ENCODE measurements at regions not wholly inside any gene's neighbourhood (a gene's known extent, or its start where the extent isn't known, plus 50 kb on each side); places are given as distances from the start of the nearest gene placed in this dataset.

GRCh38 chr20:12700701-12701100 is 308.1 kb upstream of the SPTLC3 start:
- no peaks in the 10 kb centered on the region for H3K4me1 ChIP-seq
- no peaks in the 10 kb centered on the region for H3K27me3 ChIP-seq (ENCODE audit: insufficient read depth in 3 of 3, low read length in 2 of 3)
- no peak for DNase-seq
- no peak for TF ChIP-seq CTCF (IDR thresholded peaks at IDR 0.05)
- ATAC-seq = no peak
- H3K27ac ChIP-seq = no peak overlapping the region
- WGBS, 3 donors = 87 to 90% (median 89%) methylated on average over 9 of the region's 9 CpGs
- no peaks in the 10 kb centered on the region for H3K9me3 ChIP-seq
- H3K4me3 ChIP-seq = no peak overlapping the region
- intact Hi-C loops (cut with DNase I) = no loop called here
- no peaks in the 10 kb centered on the region for H3K36me3 ChIP-seq (ENCODE audit: insufficient read depth in 1 of 2, low read depth in 1 of 2)

- DNase-seq = no peak
- H3K9me3 ChIP-seq = no peaks in the 10 kb centered on the region
- 84 to 88% (median 85%) methylated on average over 1 of the region's 1 CpG for WGBS, 3 donors
- no peak for TF ChIP-seq CTCF (IDR thresholded peaks at IDR 0.05)
- no peaks in the 10 kb centered on the region for H3K36me3 ChIP-seq (ENCODE audit: insufficient read depth in 1 of 2, low read depth in 1 of 2)
- H3K27me3 ChIP-seq (ENCODE audit: insufficient read depth in 3 of 3, low read length in 2 of 3) = no peaks in the 10 kb centered on the region
- H3K4me1 ChIP-seq = no peaks in the 10 kb centered on the region
- H3K4me3 ChIP-seq = no peak overlapping the region
- H3K27ac ChIP-seq = no peak overlapping the region
- no peak for ATAC-seq
- intact Hi-C loops (cut with DNase I) = no loop called here
Measured at GRCh38 chr20:12702312-12702711, 306.5 kb upstream of the SPTLC3 start.

GRCh38 chr20:12715371-12715770 is 293.4 kb upstream of the SPTLC3 start:
- intact Hi-C loops (cut with DNase I) = no loop called here
- WGBS, 3 donors = 79 to 88% (median 83%) methylated on average over 2 of the region's 2 CpGs
- TF ChIP-seq CTCF (IDR thresholded peaks at IDR 0.05) = no peak
- no peaks in the 10 kb centered on the region for H3K36me3 ChIP-seq (ENCODE audit: insufficient read depth in 1 of 2, low read depth in 1 of 2)
- H3K9me3 ChIP-seq = no peaks in the 10 kb centered on the region
- H3K4me3 ChIP-seq = no peak overlapping the region
- H3K27ac ChIP-seq = no peak overlapping the region
- H3K27me3 ChIP-seq (ENCODE audit: insufficient read depth in 3 of 3, low read length in 2 of 3) = no peaks in the 10 kb centered on the region
- DNase-seq = no peak
- no peak for ATAC-seq
- H3K4me1 ChIP-seq = no peaks in the 10 kb centered on the region

GRCh38 chr20:12715991-12716680 is 292.6 kb upstream of the SPTLC3 start:
- intact Hi-C loops (cut with DNase I) = no loop called here
- DNase-seq = no peak
- no peak for ATAC-seq
- no peaks in the 10 kb centered on the region for H3K9me3 ChIP-seq
- H3K27me3 ChIP-seq (ENCODE audit: insufficient read depth in 3 of 3, low read length in 2 of 3) = no peaks in the 10 kb centered on the region
- TF ChIP-seq CTCF (IDR thresholded peaks at IDR 0.05) = no peak
- no peaks in the 10 kb centered on the region for H3K4me1 ChIP-seq
- no peak overlapping the region for H3K27ac ChIP-seq
- WGBS, 3 donors = 56 to 63% (median 57%) methylated on average over 3 of the region's 3 CpGs
- H3K36me3 ChIP-seq (ENCODE audit: insufficient read depth in 1 of 2, low read depth in 1 of 2) = no peaks in the 10 kb centered on the region
- no peak overlapping the region for H3K4me3 ChIP-seq

GRCh38 chr20:12717061-12717460 is 291.7 kb upstream of the SPTLC3 start:
- H3K4me3 ChIP-seq = no peak overlapping the region
- DNase-seq = no peak
- H3K36me3 ChIP-seq (ENCODE audit: insufficient read depth in 1 of 2, low read depth in 1 of 2) = no peaks in the 10 kb centered on the region
- ATAC-seq = no peak
- H3K27ac ChIP-seq = no peak overlapping the region
- no peaks in the 10 kb centered on the region for H3K27me3 ChIP-seq (ENCODE audit: insufficient read depth in 3 of 3, low read length in 2 of 3)
- H3K4me1 ChIP-seq = no peaks in the 10 kb centered on the region
- 77 to 85% (median 78%) methylated on average over 1 of the region's 1 CpG for WGBS, 3 donors
- no peak for TF ChIP-seq CTCF (IDR thresholded peaks at IDR 0.05)
- intact Hi-C loops (cut with DNase I) = no loop called here
- no peaks in the 10 kb centered on the region for H3K9me3 ChIP-seq
